A673 (cell line): ENCODE measurements at regions not wholly inside any gene's neighbourhood (a gene's known extent, or its start where the extent isn't known, plus 50 kb on each side); places are given as distances from the start of the nearest gene placed in this dataset.
"Not testable (repeated sequence)": the region's sequence is repeated elsewhere in the genome, so short reads cannot be mapped to it uniquely, and the experiment has no call there.

Experiments
- BruUV-seq: library from RNA; stranded (reverse); fragments of 400-500 nt; replicated peaks from 2 replicates; lab custom pipeline; 2021; lab: Mats Ljungman, UMichigan
- CTCF ChIA-PET: fragments of 300-600 bp; sonication (Branson Sonifier 250); formaldehyde crosslinking; loops from one replicate; lab custom pipeline; 2022; ENCODE audit warnings: antibody characterized with exemption; lab: Charles Lee
- POLR2A ChIA-PET: fragments of 300-600 bp; sonication (Branson Sonifier 250); formaldehyde crosslinking; loops from one replicate; lab custom pipeline; 2022; ENCODE audit warnings: antibody characterized with exemption; ENCODE audit not compliant: low non-redundant PET; lab: Charles Lee
- DNase-seq: peaks from one replicate; pipeline ENCODE4 v3.0.0-alpha.2; 2015; ENCODE audit warnings: low spot score
- H3K27ac ChIP-seq: fragments of 200-600 bp; sonication (generic); 2 replicates; pipeline ENCODE4 v1.5.1; 2016; ENCODE audit warnings: mixed run types, low read depth, mild to moderate bottlenecking, mixed read lengths, antibody characterized with exemption, low read length; ENCODE audit not compliant: poor library complexity, severe bottlenecking
- H3K27me3 ChIP-seq: fragments of 200-600 bp; sonication (generic); replicated peaks from 2 replicates; pipeline ENCODE4 v1.6.1; 2017; ENCODE audit warnings: mixed run types, low read depth, mild to moderate bottlenecking, mixed read lengths, antibody characterized with exemption, low read length; ENCODE audit not compliant: insufficient read depth, poor library complexity
- H3K36me3 ChIP-seq: fragments of 200-600 bp; sonication (generic); 2 replicates; pipeline ENCODE4 v1.6.1; 2016; ENCODE audit warnings: mixed run types, mild to moderate bottlenecking, mixed read lengths, antibody characterized with exemption, low read length; ENCODE audit not compliant: insufficient read depth, poor library complexity, severe bottlenecking
- H3K4me1 ChIP-seq: fragments of 200-600 bp; sonication (generic); 2 replicates; pipeline ENCODE4 v1.6.1; 2017; ENCODE audit warnings: mixed run types, mild to moderate bottlenecking, mixed read lengths, antibody characterized with exemption, low read length; ENCODE audit not compliant: insufficient read depth, poor library complexity, severe bottlenecking
- H3K4me3 ChIP-seq: fragments of 200-600 bp; sonication (generic); 2 replicates; pipeline ENCODE4 v1.5.1; 2016; ENCODE audit warnings: low read depth, mixed run types, mild to moderate bottlenecking, mixed read lengths, low read length; ENCODE audit not compliant: poor library complexity, severe bottlenecking
- H3K9me3 ChIP-seq: fragments of 200-600 bp; sonication (generic); 2 replicates; pipeline ENCODE4 v1.6.1; 2016; ENCODE audit warnings: mixed run types, low read depth, mild to moderate bottlenecking, mixed read lengths, antibody characterized with exemption, low read length; ENCODE audit not compliant: poor library complexity, severe bottlenecking
- intact Hi-C: fragments of 100-400 bp; cut with micrococcal nuclease; formaldehyde crosslinking; loops from one replicate; pipeline ENCODE4 v1.10.0; 2022; ENCODE audit not compliant: unreplicated experiment

GRCh38 chr6:57708061-57708460, 390.6 kb downstream of the PRIM2 start:
- H3K27me3 ChIP-seq, CTCF ChIA-PET, DNase-seq, BruUV-seq, H3K27ac ChIP-seq, POLR2A ChIA-PET, H3K4me3 ChIP-seq, H3K9me3 ChIP-seq, H3K36me3 ChIP-seq, intact Hi-C loops, H3K4me1 ChIP-seq: not testable (repeated sequence)

- H3K4me1 ChIP-seq, H3K4me3 ChIP-seq, H3K27ac ChIP-seq, intact Hi-C loops, DNase-seq, POLR2A ChIA-PET, BruUV-seq, H3K27me3 ChIP-seq, H3K36me3 ChIP-seq, H3K9me3 ChIP-seq, CTCF ChIA-PET: not testable (repeated sequence)
Measured at GRCh38 chr6:57722546-57722945, 405.1 kb downstream of the PRIM2 start.

- H3K27ac ChIP-seq, BruUV-seq, H3K36me3 ChIP-seq, H3K4me3 ChIP-seq, H3K4me1 ChIP-seq, H3K9me3 ChIP-seq, CTCF ChIA-PET, H3K27me3 ChIP-seq, POLR2A ChIA-PET, intact Hi-C loops, DNase-seq: not testable (repeated sequence)
Measured at GRCh38 chr6:57723815-57724401, 406.5 kb downstream of the PRIM2 start.

- H3K4me1 ChIP-seq, H3K9me3 ChIP-seq, H3K4me3 ChIP-seq, DNase-seq, POLR2A ChIA-PET, H3K27ac ChIP-seq, BruUV-seq, intact Hi-C loops, H3K27me3 ChIP-seq, H3K36me3 ChIP-seq, CTCF ChIA-PET: not testable (repeated sequence)
Measured at GRCh38 chr6:57729407-57729806, 412.0 kb downstream of the PRIM2 start.

- peak; percentile 1 for DNase-seq
- H3K36me3 ChIP-seq, H3K9me3 ChIP-seq, CTCF ChIA-PET, POLR2A ChIA-PET, H3K4me1 ChIP-seq, H3K27ac ChIP-seq, H3K27me3 ChIP-seq, intact Hi-C loops, H3K4me3 ChIP-seq, BruUV-seq: not testable (repeated sequence)
Measured at GRCh38 chr6:57730726-57731125, 413.3 kb downstream of the PRIM2 start.

- POLR2A ChIA-PET, H3K27me3 ChIP-seq, H3K4me3 ChIP-seq, BruUV-seq, intact Hi-C loops, H3K36me3 ChIP-seq, H3K4me1 ChIP-seq, H3K27ac ChIP-seq, CTCF ChIA-PET, H3K9me3 ChIP-seq, DNase-seq: not testable (repeated sequence)
Measured at GRCh38 chr6:57747716-57748115, 430.3 kb downstream of the PRIM2 start.

- H3K27ac ChIP-seq, DNase-seq, POLR2A ChIA-PET, H3K4me1 ChIP-seq, H3K36me3 ChIP-seq, CTCF ChIA-PET, BruUV-seq, H3K4me3 ChIP-seq, H3K9me3 ChIP-seq, intact Hi-C loops: not testable (repeated sequence)
- peaks cover 11% of the 10 kb centered on the region for H3K27me3 ChIP-seq
Measured at GRCh38 chr6:57759850-57760249, 442.4 kb downstream of the PRIM2 start.
